ENCODE measurements at regions not wholly inside any gene's neighbourhood (a gene's known extent, or its start where the extent isn't known, plus 50 kb on each side); places are given as distances from the start of the nearest gene placed in this dataset.

DNA sequence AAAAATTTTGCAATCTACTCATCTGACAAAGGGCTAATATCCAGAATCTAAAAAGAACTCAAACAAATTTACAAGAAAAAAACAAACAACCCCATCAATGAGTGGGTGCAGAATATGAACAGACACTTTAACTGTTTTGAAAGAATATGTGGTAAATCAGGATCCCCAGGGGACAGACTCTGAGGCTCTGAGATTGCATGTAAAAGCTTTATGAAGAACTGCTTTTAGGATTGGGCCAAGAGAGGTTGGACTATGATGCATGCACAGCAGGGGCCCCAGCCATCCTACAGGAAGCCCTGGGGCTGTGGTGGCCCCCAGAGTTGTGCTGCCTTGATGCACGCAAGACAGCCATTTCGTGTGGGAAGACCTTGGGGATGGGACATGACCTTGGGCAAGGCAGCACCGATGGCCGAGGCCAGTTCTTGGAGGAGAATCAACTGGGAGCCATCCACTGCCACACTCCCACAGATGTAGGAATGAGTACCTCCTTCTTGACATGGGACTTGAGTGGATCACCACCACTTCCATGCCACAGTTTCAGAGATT, 298.1 kb upstream of the THBS1 start:
- TF ChIP-seq POLR2A (IDR thresholded peaks at IDR 0.05) (no peak), CTCF (IDR thresholded peaks at IDR 0.05) (no peak)

All from lower leg skin (tissue), 3 donors.